Suprapubic skin (tissue), 4 donors: ENCODE measurements at regions not wholly inside any gene's neighbourhood (a gene's known extent, or its start where the extent isn't known, plus 50 kb on each side); places are given as distances from the start of the nearest gene placed in this dataset.

Experiments used
- DNase-seq, 2 donors: peaks; one replicate each; pipeline ENCODE4 v3.0.0-alpha.2; 2019; ENCODE audit warnings: low spot score in 2 of 2
- H3K27ac ChIP-seq: fragments of 200-600 bp; sonication (generic); one replicate; pipeline ENCODE4 v1.5.1; 2019
- H3K27me3 ChIP-seq: fragments of 200-600 bp; sonication (generic); one replicate; pipeline ENCODE4 v1.5.1; 2019
- H3K36me3 ChIP-seq: fragments of 200-600 bp; sonication (generic); one replicate; pipeline ENCODE4 v1.5.1; 2019
- H3K4me1 ChIP-seq: fragments of 200-600 bp; sonication (generic); one replicate; pipeline ENCODE4 v1.5.1; 2019
- H3K4me3 ChIP-seq: fragments of 200-600 bp; sonication (generic); one replicate; pipeline ENCODE4 v1.5.1; 2019; ENCODE audit warnings: mild to moderate bottlenecking
- H3K9me3 ChIP-seq: fragments of 200-600 bp; sonication (generic); one replicate; pipeline ENCODE4 v1.5.1; 2019
- EP300 ChIP-seq: sonication (generic); formaldehyde crosslinking; IDR thresholded peaks from one replicate; pipeline ENCODE4 v1.6.1; 2017; ENCODE audit warnings: antibody characterized with exemption
- POLR2A ChIP-seq, 2 donors: fragments of 450-650 bp; IDR thresholded peaks; one replicate each; pipeline ENCODE4 v1.6.1; 2017; ENCODE audit warnings: antibody characterized with exemption in 2 of 2, mild to moderate bottlenecking in 2 of 2, moderate library complexity in 2 of 2
- POLR2AphosphoS5 ChIP-seq, 3 donors: sonication (generic); formaldehyde crosslinking; IDR thresholded peaks; one replicate each; pipeline ENCODE4 v1.6.1; 2017; ENCODE audit warnings: antibody characterized with exemption in 3 of 3
- WGBS: methylation state at CpG from one replicate; pipeline ENCODE4 v1.1.5; 2018; 5-methylcytosine and 5-hydroxymethylcytosine counted together
- TF ChIP-seq, protein P1 (sequence below), 2 donors: fragments of 200-600 bp in 1 of 2; fragments of 450-650 bp in 1 of 2; sonication (generic) in 1 of 2; IDR thresholded peaks; one replicate each; pipeline ENCODE4 v1.5.1; 2016 to 2019; ENCODE audit warnings: antibody characterized with exemption in 2 of 2, mild to moderate bottlenecking in 1 of 2, moderate library complexity in 1 of 2

DNA sequence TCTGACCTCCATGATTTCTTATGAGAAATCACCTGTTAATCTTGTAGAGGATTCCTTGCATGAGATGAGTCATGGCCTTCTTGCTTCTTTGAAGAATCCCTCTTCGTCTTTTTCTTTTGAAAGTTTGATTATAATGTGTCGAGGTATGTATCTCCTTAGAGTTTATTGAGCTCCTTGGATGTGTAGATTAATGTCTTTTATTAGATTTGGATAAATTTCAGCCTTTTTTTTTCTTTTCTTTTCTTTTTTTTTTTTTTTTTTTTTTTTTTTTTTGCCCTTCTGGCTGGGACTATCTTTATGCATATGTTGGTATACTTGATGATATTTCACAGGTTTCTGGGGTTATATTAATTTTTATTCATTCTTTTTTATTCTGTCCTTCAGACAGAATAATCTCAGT lies 72.3 kb upstream of the ITGA4 start:
- H3K4me3 ChIP-seq = no peak overlapping the region
- H3K36me3 ChIP-seq = no peaks in the 10 kb centered on the region
- WGBS = 86% methylated on average over 2 of the region's 2 CpGs
- no peaks in the 10 kb centered on the region for H3K9me3 ChIP-seq
- no peak for DNase-seq
- no peak overlapping the region for H3K27ac ChIP-seq
- no peaks in the 10 kb centered on the region for H3K27me3 ChIP-seq
- no peaks in the 10 kb centered on the region for H3K4me1 ChIP-seq
- TF ChIP-seq POLR2A (IDR thresholded peaks at IDR 0.05) = no peak
- TF ChIP-seq, protein P1, sequence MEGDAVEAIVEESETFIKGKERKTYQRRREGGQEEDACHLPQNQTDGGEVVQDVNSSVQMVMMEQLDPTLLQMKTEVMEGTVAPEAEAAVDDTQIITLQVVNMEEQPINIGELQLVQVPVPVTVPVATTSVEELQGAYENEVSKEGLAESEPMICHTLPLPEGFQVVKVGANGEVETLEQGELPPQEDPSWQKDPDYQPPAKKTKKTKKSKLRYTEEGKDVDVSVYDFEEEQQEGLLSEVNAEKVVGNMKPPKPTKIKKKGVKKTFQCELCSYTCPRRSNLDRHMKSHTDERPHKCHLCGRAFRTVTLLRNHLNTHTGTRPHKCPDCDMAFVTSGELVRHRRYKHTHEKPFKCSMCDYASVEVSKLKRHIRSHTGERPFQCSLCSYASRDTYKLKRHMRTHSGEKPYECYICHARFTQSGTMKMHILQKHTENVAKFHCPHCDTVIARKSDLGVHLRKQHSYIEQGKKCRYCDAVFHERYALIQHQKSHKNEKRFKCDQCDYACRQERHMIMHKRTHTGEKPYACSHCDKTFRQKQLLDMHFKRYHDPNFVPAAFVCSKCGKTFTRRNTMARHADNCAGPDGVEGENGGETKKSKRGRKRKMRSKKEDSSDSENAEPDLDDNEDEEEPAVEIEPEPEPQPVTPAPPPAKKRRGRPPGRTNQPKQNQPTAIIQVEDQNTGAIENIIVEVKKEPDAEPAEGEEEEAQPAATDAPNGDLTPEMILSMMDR (IDR thresholded peaks at IDR 0.05) = no peak
- TF ChIP-seq EP300 = no peak
- no peak for TF ChIP-seq POLR2AphosphoS5 (IDR thresholded peaks at IDR 0.05)

DNA sequence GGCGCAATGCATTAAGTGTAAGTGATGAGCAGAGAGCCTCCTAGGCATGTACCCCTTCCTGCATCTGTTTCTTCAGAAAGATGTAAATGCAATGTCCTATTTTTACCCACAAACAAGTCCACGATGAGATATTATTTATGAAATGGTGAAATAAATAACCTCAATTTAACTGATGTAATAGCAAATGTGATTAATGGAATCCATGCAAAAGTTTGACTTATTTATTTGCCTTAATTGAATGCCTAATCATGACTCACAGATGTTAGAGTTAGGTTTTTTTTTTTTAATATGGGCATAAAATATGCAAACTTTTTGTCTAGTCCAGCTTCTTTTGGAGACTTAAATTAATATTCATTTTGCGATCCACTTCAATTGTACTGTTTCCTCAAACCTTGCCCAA lies 67.7 kb upstream of the ITGA4 start:
- H3K27me3 ChIP-seq = no peaks in the 10 kb centered on the region
- no peaks in the 10 kb centered on the region for H3K9me3 ChIP-seq
- WGBS = 75% methylated on average over 3 of the region's 3 CpGs
- DNase-seq = no peak
- H3K36me3 ChIP-seq = no peaks in the 10 kb centered on the region
- no peak overlapping the region for H3K4me3 ChIP-seq
- TF ChIP-seq POLR2AphosphoS5 (IDR thresholded peaks at IDR 0.05) (no peak), POLR2A (IDR thresholded peaks at IDR 0.05) (no peak), EP300 (no peak)
- TF ChIP-seq, protein P1 (IDR thresholded peaks at IDR 0.05) = no peak
- H3K4me1 ChIP-seq = no peaks in the 10 kb centered on the region
- no peak overlapping the region for H3K27ac ChIP-seq

DNA sequence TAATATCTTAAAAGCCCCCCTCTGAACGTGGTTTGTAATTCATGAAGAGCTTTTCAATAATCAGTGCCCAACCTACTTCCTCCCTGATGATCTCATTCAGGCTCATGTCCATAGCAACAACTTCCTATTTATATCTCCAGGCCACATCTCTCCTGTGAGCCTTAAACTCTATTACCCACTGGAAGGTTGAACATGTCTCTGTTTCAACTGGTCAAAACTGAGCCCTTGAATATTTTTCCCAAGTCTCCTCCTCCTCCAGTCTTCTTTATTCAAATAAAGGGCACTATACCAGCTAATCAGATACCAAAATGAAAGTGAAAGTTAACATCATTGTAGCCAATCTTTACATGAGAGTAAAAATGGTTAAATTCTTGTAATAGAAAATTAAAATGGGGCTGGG lies 63.7 kb upstream of the ITGA4 start:
- 11% methylated on average over 1 of the region's 1 CpG for WGBS

DNA sequence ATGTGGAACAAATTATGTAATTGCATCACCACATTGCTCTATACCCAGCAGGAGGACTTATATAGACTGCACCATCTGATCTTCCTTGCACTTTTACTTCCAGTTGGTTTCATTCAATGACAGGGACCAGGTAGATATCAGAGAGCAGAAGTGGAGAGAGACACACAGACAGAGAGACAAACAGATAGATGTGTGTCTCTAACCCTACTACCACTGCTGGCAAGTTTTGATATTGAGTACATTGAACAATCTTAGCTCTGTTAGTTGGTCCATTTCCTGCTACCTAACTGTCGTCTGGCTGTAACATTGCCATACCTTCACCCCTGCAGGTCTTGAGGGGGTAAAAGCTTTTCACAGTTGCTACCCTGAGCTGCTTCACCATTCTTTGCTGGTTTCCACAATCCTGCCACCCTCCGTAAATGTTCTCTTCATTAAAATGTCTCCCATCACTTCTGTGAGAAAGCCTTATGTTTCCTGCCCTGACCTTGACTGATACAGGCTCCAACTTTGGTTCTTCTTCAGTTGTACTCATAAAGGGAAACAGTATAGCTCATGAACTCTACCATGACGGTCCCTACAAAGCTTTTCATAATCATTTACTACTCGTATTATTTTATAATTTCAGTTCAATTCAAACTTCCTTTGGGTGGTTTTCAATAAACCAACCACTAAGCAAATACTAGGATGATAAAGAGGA lies 62.3 kb upstream of the ITGA4 start:
- no peaks in the 10 kb centered on the region for H3K27me3 ChIP-seq
- no peaks in the 10 kb centered on the region for H3K4me1 ChIP-seq
- H3K9me3 ChIP-seq = no peaks in the 10 kb centered on the region
- H3K4me3 ChIP-seq = no peak overlapping the region
- no peaks in the 10 kb centered on the region for H3K36me3 ChIP-seq
- DNase-seq = no peak
- no peak overlapping the region for H3K27ac ChIP-seq
- TF ChIP-seq POLR2AphosphoS5 (IDR thresholded peaks at IDR 0.05) (no peak), EP300 (no peak), POLR2A (IDR thresholded peaks at IDR 0.05) (no peak)
- TF ChIP-seq, protein P1 (IDR thresholded peaks at IDR 0.05) = no peak
- 85% methylated on average over 4 of the region's 4 CpGs for WGBS

More for the DNA sequence above, 63.7 kb upstream of the ITGA4 start:
- Histone ChIP-seq H3K4me1 (no peaks in the 10 kb centered on the region), H3K4me3 (no peak overlapping the region), H3K36me3 (no peaks in the 10 kb centered on the region), H3K27me3 (no peaks in the 10 kb centered on the region), H3K27ac (no peak overlapping the region), H3K9me3 (no peaks in the 10 kb centered on the region)
- no peak for DNase-seq
- no peak for TF ChIP-seq POLR2AphosphoS5 (IDR thresholded peaks at IDR 0.05)
- no peak for TF ChIP-seq EP300
- no peak for TF ChIP-seq POLR2A (IDR thresholded peaks at IDR 0.05)
- TF ChIP-seq, protein P1 (IDR thresholded peaks at IDR 0.05) = no peak

DNA sequence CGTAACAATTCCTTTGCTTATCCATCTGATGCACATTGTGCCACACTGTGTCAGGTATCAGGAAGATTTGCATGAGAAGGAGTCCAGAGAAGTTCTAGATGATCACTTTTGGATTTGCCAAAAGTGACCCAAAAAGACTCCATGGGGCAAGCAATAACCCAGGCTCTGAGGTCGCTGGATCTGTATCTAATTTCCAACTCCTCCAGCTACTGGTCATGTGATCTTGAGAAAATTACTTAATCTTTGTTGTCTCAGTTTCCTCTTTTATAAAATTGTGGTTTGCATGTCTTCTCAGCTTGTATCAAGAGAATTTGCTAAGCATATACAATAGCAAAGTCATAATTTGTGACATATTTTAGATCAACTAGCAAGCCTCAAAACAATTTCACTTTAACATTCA lies 61.3 kb upstream of the ITGA4 start:
- no peak overlapping the region for H3K4me3 ChIP-seq
- no peaks in the 10 kb centered on the region for H3K4me1 ChIP-seq
- no peaks in the 10 kb centered on the region for H3K36me3 ChIP-seq
- TF ChIP-seq, protein P1 (IDR thresholded peaks at IDR 0.05) = no peak
- TF ChIP-seq EP300 = no peak
- no peak for TF ChIP-seq POLR2A (IDR thresholded peaks at IDR 0.05)
- TF ChIP-seq POLR2AphosphoS5 (IDR thresholded peaks at IDR 0.05) = no peak
- H3K9me3 ChIP-seq = no peaks in the 10 kb centered on the region
- WGBS = 86% methylated on average over 2 of the region's 2 CpGs
- no peak for DNase-seq
- H3K27me3 ChIP-seq = no peaks in the 10 kb centered on the region
- no peak overlapping the region for H3K27ac ChIP-seq
